ENCODE measurements at regions not wholly inside any gene's neighbourhood (a gene's known extent, or its start where the extent isn't known, plus 50 kb on each side); places are given as distances from the start of the nearest gene placed in this dataset.

GRCh38 chr9:90303655-90304054 is 339.0 kb downstream of the DIRAS2 start:
- Histone ChIP-seq H3K79me2 (ENCODE audit: insufficient read depth, low read depth, low read length) (no peaks in the 10 kb centered on the region), H3K4me2 (ENCODE audit: low read length) (no peak overlapping the region), H4K20me1 (ENCODE audit: insufficient read depth, low read length) (no peaks in the 10 kb centered on the region), H2AFZ (ENCODE audit: low read length) (no peak overlapping the region), H3K36me3 (ENCODE audit: insufficient read depth, low read length) (no peaks in the 10 kb centered on the region), H3K27ac (ENCODE audit: low read depth, low read length, poor library complexity, severe bottlenecking) (no peak overlapping the region), H3K9me2 (ENCODE audit: insufficient read depth, low read length) (no peaks in the 10 kb centered on the region), H3K9me3 (ENCODE audit: low read length) (no peaks in the 10 kb centered on the region), H3K4me1 (ENCODE audit: insufficient read depth, low read length, poor library complexity, severe bottlenecking) (no peaks in the 10 kb centered on the region), H3K4me3 (ENCODE audit: low read depth, low read length, poor library complexity, severe bottlenecking) (no peak overlapping the region)
- CTCF ChIA-PET (ENCODE audit: unreplicated experiment): no interaction called here
- intact Hi-C loops (cut with micrococcal nuclease; ENCODE audit: unreplicated experiment): no loop called here
- no peak for DNase-seq (ENCODE audit: low spot score)
- BruUV-seq (replicated peaks): no TSS peak
- TF ChIP-seq EZH2phosphoT487 (IDR thresholded peaks at IDR 0.05; ENCODE audit: borderline replicate concordance, low read depth, low read length): no peak
- TF ChIP-seq, protein P1, sequence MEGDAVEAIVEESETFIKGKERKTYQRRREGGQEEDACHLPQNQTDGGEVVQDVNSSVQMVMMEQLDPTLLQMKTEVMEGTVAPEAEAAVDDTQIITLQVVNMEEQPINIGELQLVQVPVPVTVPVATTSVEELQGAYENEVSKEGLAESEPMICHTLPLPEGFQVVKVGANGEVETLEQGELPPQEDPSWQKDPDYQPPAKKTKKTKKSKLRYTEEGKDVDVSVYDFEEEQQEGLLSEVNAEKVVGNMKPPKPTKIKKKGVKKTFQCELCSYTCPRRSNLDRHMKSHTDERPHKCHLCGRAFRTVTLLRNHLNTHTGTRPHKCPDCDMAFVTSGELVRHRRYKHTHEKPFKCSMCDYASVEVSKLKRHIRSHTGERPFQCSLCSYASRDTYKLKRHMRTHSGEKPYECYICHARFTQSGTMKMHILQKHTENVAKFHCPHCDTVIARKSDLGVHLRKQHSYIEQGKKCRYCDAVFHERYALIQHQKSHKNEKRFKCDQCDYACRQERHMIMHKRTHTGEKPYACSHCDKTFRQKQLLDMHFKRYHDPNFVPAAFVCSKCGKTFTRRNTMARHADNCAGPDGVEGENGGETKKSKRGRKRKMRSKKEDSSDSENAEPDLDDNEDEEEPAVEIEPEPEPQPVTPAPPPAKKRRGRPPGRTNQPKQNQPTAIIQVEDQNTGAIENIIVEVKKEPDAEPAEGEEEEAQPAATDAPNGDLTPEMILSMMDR (conservative IDR thresholded peaks at IDR 0.05; ENCODE audit: low read length): no peak
- POLR2A ChIA-PET: no interaction called here

DNA sequence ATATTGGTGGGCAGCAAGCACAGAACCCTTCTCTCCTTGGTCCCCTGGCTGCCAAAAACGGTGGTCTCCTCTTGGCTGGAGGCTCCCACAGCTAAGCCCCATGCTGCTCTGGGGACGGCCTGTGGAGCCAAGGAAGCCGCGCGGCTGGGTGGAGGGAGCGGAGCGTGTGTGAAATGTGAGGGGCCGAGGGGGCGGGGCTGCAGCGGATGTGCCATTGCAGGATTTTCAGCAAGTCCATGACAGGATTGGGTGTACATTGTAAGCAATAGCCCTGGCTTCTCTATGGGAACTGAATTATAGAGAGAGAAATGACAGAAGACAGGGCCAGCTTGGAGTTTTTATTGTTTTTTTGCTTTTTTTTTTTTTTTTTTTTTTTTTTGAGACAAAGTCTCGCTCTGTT is 336.5 kb downstream of the DIRAS2 start:
- Histone ChIP-seq H3K36me3 (ENCODE audit: insufficient read depth, low read length) (no peaks in the 10 kb centered on the region), H3K9me3 (ENCODE audit: low read length) (no peaks in the 10 kb centered on the region), H3K4me1 (ENCODE audit: insufficient read depth, low read length, poor library complexity, severe bottlenecking) (no peaks in the 10 kb centered on the region), H3K4me3 (ENCODE audit: low read depth, low read length, poor library complexity, severe bottlenecking) (no peak overlapping the region), H3K4me2 (ENCODE audit: low read length) (no peak overlapping the region), H3K27ac (ENCODE audit: low read depth, low read length, poor library complexity, severe bottlenecking) (no peak overlapping the region), H2AFZ (ENCODE audit: low read length) (no peak overlapping the region), H3K9me2 (ENCODE audit: insufficient read depth, low read length) (no peaks in the 10 kb centered on the region), H3K79me2 (ENCODE audit: insufficient read depth, low read depth, low read length) (no peaks in the 10 kb centered on the region), H4K20me1 (ENCODE audit: insufficient read depth, low read length) (no peaks in the 10 kb centered on the region)
- POLR2A ChIA-PET: no interaction called here
- BruUV-seq (replicated peaks): no TSS peak
- intact Hi-C loops (cut with micrococcal nuclease; ENCODE audit: unreplicated experiment): no loop called here
- no peak for DNase-seq (ENCODE audit: low spot score)
- TF ChIP-seq EZH2phosphoT487 (IDR thresholded peaks at IDR 0.05; ENCODE audit: borderline replicate concordance, low read depth, low read length): no peak
- TF ChIP-seq, protein P1 (conservative IDR thresholded peaks at IDR 0.05; ENCODE audit: low read length): no peak
- CTCF ChIA-PET (ENCODE audit: unreplicated experiment): no interaction called here

GRCh38 chr9:90307167-90307833 is 335.3 kb downstream of the DIRAS2 start:
- ChIA-PET POLR2A (no interaction called here), CTCF (ENCODE audit: unreplicated experiment) (interaction anchor here (1.1 kb wide), 1 partner anchor 11 kb away, joined by 3 read pairs; no protein-coding TSS in a partner anchor)
- no peak overlapping the region for H3K4me2 ChIP-seq (ENCODE audit: low read length)
- H2AFZ ChIP-seq (ENCODE audit: low read length): no peak overlapping the region
- H4K20me1 ChIP-seq (ENCODE audit: insufficient read depth, low read length): no peaks in the 10 kb centered on the region
- no peaks in the 10 kb centered on the region for H3K4me1 ChIP-seq (ENCODE audit: insufficient read depth, low read length, poor library complexity, severe bottlenecking)
- no peak overlapping the region for H3K27ac ChIP-seq (ENCODE audit: low read depth, low read length, poor library complexity, severe bottlenecking)
- intact Hi-C loops (cut with micrococcal nuclease; ENCODE audit: unreplicated experiment): no loop called here
- no peak for DNase-seq (ENCODE audit: low spot score)
- BruUV-seq (replicated peaks): no TSS peak
- no peak for TF ChIP-seq EZH2phosphoT487 (IDR thresholded peaks at IDR 0.05; ENCODE audit: borderline replicate concordance, low read depth, low read length)
- TF ChIP-seq, protein P1 (conservative IDR thresholded peaks at IDR 0.05; ENCODE audit: low read length): no peak
- no peaks in the 10 kb centered on the region for H3K9me3 ChIP-seq (ENCODE audit: low read length)
- H3K4me3 ChIP-seq (ENCODE audit: low read depth, low read length, poor library complexity, severe bottlenecking): no peak overlapping the region
- H3K79me2 ChIP-seq (ENCODE audit: insufficient read depth, low read depth, low read length): no peaks in the 10 kb centered on the region
- no peaks in the 10 kb centered on the region for H3K9me2 ChIP-seq (ENCODE audit: insufficient read depth, low read length)
- no peaks in the 10 kb centered on the region for H3K36me3 ChIP-seq (ENCODE audit: insufficient read depth, low read length)

Data from OCI-LY7 (cell line).